Skin epidermis (tissue), 12 donors: ENCODE measurements at regions not wholly inside any gene's neighbourhood (a gene's known extent, or its start where the extent isn't known, plus 50 kb on each side); places are given as distances from the start of the nearest gene placed in this dataset.
"Not testable (repeated sequence)": the region's sequence is repeated elsewhere in the genome, so short reads cannot be mapped to it uniquely, and the experiment has no call there.

Experiments
- H3K27ac ChIP-seq, 21 experiments: fragments of 200-600 bp; sonication (generic) in 11 of 21; one replicate each; pipeline ENCODE4 v1.5.0; 2020; ENCODE audit warnings: mild to moderate bottlenecking in 3 of 21, inconsistent platforms in 2 of 21, moderate library complexity in 2 of 21
- H3K4me3 ChIP-seq, 7 experiments: fragments of 200-600 bp; sonication (generic) in 2 of 7; one replicate each; pipeline ENCODE4 v1.5.0; 2020; ENCODE audit warnings: inconsistent platforms in 2 of 7, mild to moderate bottlenecking in 2 of 7, moderate library complexity in 1 of 7

GRCh38 chr16:64122177-64122576 lies 999.7 kb downstream of the CDH11 start:
- Histone ChIP-seq H3K4me3 (no peak overlapping the region), H3K27ac (no peak overlapping the region)

DNA sequence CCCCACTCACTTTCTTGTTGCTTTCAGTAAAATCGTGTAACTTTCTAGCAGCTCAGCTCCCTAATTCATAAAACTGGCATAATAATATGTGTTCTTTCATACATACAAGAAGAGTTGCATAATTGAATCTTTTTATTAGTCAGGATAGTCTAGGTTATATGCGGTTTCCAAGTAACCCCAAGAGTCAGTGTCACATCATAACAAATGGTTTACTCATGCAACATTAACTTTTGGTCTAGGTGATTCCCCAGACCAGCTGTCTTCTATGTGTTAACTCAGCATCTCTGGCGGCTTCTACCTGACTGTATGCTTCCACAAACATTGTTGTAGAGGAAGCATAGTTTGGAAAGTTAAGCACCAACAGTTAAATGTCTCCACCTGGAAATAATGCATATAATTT lies 1000.4 kb downstream of the CDH11 start:
- no peak overlapping the region for H3K27ac ChIP-seq
- H3K4me3 ChIP-seq: no peak overlapping the region

DNA sequence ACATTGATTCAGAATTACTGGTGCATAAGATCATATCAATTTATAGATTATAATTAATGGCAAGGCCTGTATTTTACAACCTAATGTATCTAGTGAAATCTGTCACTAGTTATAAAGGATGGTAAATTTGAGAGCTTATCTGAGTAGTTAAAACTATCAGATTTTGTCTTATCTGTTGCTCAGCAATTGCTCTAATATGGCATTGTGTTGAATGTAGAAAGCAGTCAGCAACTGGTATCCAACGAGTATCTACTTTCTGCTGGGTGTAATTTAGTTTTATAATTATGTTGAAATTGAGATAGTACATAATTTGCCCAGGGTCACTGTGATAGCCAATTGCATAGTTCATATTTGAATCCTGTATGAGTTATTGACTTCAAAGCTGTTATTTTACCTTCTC lies 1005.7 kb downstream of the CDH11 start:
- H3K4me3 ChIP-seq: no peak overlapping the region
- H3K27ac ChIP-seq: no peak overlapping the region

DNA sequence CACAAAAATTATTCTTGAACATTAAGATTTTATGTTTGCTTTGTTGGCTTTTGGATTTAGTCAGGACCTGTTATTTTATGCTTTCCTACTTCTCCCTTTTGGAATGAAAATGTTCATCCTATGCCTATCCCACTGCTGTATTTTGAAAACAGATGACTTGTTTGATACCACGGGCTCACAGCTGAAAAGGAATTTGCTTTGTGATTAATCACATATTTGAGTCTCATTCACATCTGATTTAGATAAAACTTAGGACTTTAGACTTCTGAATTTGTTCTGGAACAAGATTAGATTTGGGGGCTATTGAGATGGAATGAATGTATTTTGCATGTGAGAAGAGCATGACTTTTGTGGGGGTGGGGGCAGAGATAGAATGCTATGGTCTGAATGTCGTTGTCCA lies 1012.6 kb downstream of the CDH11 start:
- Histone ChIP-seq H3K27ac (no peak overlapping the region), H3K4me3 (no peak overlapping the region)

- H3K4me3 ChIP-seq: no peak overlapping the region
- no peak overlapping the region for H3K27ac ChIP-seq
Observed at GRCh38 chr16:64102654-64103053, 1019.2 kb downstream of the CDH11 start.

DNA sequence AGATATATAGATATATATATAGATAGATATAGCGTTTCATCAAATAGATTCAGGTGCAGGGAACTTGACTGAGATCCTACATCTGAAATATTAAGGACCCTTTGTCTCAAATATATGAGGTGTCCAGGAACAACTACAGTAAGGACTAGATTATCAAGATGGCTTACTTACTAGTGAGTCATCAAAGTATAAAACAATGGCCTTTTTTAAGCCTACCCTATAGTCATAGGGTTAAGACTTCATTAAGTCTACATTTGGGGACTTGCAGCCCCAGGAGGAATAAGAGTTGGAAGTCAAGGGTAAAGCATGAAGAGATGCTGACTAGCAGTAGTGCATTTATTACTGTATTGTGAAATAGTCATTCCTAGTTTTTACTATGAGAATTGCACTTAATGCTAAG lies 1023.4 kb downstream of the CDH11 start:
- Histone ChIP-seq H3K4me3 (no peak overlapping the region), H3K27ac (no peak overlapping the region)

DNA sequence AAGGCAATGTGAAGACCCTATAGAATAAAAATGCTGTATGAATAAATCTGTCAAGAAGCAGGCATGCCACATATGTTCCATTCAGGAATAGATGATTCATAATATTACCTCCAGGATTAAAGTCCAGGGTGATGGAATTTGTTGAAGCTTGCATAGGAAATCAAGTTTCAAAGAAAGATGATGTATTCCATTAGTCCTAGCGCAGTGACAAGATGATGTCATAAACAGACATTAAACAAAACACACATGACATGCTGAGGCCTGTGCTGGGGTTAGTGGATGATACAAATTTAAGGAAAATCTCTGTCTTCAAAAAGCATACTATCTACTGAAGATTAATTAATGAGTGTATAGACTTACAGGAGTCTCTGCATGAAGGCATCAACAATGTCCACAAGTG lies 1025.2 kb downstream of the CDH11 start:
- Histone ChIP-seq H3K4me3 (no peak overlapping the region), H3K27ac (no peak overlapping the region)

DNA sequence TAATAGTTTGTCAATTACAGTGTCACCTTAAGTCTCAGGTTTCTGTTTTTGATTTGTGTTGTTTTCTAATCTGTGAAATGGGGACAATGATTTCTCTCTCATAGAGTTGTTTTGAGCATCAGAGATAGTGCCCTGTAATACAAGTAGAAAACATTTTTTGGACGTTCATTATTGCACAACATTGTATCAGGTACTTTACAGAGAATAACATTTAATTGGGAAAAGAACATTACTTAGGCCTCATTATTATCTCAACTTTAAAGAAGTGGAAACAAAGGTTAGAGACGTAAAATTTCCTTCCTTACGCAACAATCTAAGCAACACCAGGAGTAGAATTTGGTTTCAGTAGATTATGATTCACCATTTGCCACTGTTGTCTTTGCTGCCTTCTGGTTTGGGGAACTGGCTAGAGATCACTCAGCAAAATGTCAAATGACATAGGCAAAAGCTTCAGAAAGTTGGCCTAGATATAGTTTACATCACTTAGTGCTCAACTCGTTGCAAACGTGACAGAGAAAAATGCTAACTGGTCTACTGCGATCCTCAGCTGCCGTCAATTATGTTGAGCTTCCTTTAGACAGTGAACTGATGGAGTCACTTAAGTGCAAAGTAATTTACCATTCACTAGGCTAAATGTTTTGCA lies 1026.8 kb downstream of the CDH11 start:
- no peak overlapping the region for H3K27ac ChIP-seq

DNA sequence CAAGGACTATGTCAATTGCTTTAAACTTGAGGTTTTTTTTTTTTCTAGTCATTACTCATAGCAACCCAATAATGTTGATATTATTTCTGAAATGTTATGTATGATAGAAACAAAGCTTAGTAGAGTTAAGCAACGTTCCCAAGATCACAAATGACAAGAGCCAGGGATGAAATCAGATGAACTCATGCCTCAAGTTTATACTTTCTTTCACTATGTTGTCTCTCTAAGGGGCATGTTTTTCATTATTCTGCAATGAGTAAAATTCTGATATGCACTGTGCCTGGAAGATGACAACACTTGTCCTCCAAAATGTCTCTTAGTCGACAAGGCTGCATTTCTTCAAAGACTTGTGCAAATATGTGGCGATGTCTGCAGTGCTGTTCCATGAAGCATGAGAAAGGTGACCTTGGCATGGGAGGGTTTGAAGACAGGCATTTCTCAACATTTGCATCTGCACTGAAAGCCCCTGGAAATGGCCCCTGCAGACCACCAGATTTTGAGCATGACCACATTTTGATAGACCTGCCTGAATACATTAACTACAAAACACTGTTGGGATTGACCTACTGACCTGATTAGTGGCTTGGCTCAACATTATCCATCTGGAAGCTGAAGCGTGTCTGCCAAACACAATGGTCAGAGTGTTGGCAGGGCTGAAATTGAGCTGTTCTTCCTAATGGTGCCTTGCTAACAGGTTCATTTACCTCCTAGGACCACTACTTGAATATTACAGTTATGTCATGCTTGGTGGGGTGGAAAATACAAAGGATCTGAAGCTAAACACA lies 1027.5 kb downstream of the CDH11 start:
- no peak overlapping the region for H3K4me3 ChIP-seq
- H3K27ac ChIP-seq: no peak overlapping the region

More for the DNA sequence above, 1026.8 kb downstream of the CDH11 start:
- no peak overlapping the region for H3K4me3 ChIP-seq

DNA sequence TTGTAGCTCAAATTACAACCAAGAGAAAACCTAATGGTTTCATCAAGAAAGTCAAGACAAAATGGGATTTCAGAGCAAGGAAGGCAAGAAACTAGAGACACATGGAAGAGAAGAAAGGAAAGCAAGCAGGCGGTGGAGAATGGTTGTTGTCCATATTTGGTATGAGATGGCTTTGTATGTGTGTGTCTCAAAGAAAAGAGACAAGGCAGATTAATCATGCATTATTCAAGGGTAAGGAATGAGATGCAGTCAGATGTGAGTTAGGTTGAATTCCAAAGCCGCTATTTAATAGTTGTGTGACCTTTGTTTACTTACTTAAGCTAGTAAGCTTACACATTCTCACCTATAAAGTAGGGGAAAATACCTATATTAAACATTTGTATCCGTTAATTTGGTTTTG lies 1029.6 kb downstream of the CDH11 start:
- no peak overlapping the region for H3K4me3 ChIP-seq
- no peak overlapping the region for H3K27ac ChIP-seq

DNA sequence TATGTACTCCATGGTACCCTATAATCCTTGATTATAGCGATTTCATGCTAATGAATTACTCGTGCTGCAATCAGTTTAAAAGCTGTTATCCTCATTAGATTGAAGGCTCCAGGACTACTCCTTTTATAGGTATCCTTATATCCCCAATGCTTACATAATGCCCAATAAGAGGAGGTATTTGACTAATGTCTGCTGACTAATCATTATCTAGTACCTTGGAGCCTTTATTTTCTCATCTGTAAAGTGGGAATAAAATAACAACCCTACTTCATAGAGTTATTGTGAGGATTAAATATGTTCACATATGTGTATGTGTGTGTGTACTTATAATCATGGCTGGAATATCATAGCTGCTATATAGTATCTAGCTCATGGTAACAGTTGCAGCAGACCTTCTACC lies 1031.5 kb downstream of the CDH11 start:
- H3K27ac ChIP-seq: no peak overlapping the region
- H3K4me3 ChIP-seq: no peak overlapping the region

DNA sequence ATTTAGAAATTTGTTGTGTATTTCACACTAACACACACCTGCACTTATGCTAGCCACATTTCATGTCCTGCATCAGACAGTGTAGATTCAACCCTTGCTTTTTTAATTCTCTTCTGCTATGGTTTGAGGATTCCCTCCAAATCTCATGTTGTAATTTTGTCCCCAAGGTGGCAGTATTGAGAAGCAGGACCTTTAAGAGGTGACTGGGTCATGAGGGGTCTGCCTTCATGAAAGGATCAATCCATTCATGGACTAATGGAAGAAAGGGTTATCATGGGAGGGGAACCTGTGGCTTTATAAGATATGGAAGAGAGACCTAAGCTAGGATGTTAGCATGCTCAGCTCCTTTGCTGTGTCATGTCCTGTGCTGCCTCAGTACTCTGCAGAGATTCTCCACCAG lies 1032.2 kb downstream of the CDH11 start:
- no peak overlapping the region for H3K4me3 ChIP-seq
- no peak overlapping the region for H3K27ac ChIP-seq

DNA sequence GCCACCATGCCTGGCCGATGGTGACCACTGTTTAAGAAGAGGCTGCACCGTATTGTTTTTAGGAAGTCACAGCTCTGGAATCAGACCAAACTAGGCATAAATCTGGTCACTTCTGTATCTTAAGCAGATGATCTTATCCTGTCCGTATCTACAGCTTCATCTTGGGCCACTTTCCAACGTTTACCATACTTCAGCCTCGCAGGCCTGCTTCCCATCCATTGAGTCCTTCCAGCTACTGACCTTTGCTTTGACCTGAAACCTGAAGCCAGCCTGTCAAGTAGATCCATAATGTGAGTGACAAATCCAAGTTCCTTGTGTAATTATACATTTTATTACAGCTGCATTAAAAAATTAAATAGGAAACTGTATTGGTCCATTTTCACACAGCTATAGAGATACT lies 1033.0 kb downstream of the CDH11 start:
- no peak overlapping the region for H3K27ac ChIP-seq
- H3K4me3 ChIP-seq: no peak overlapping the region

GRCh38 chr16:64085296-64085695 lies 1036.6 kb downstream of the CDH11 start:
- H3K4me3 ChIP-seq: no peak overlapping the region
- no peak overlapping the region for H3K27ac ChIP-seq

DNA sequence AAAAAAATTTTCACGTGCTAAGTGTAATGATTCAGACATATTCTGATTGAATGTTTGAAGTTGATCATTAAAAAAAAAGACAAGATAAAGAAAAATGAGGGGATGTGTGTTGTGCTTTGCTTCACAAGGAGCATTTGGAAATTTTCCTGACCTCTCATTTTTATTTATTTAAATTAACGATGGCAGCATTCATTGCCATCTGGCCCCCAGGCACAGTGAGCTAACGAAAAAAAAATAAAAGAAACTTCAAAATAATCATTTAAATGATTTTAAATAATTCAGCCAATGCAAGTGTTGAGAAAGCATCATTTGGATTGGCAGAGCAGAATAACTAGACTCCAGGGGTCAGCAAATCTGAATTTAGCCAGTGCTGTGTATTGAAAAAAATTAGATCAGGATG lies 1037.2 kb downstream of the CDH11 start:
- H3K27ac ChIP-seq: no peak overlapping the region

GRCh38 chr16:64083428-64084129 lies 1038.3 kb downstream of the CDH11 start:
- no peak overlapping the region for H3K4me3 ChIP-seq
- no peak overlapping the region for H3K27ac ChIP-seq

More for the DNA sequence above, 1037.2 kb downstream of the CDH11 start:
- H3K4me3 ChIP-seq: no peak overlapping the region

GRCh38 chr16:64077242-64077641 lies 1044.6 kb downstream of the CDH11 start:
- H3K27ac ChIP-seq: no peak overlapping the region
- H3K4me3 ChIP-seq: no peak overlapping the region

GRCh38 chr16:64074706-64075105 lies 1047.2 kb downstream of the CDH11 start:
- H3K27ac ChIP-seq: no peak overlapping the region
- no peak overlapping the region for H3K4me3 ChIP-seq

- H3K4me3 ChIP-seq, H3K27ac ChIP-seq: not testable (repeated sequence)
Observed at GRCh38 chr16:64072131-64072730, 1049.6 kb downstream of the CDH11 start.

DNA sequence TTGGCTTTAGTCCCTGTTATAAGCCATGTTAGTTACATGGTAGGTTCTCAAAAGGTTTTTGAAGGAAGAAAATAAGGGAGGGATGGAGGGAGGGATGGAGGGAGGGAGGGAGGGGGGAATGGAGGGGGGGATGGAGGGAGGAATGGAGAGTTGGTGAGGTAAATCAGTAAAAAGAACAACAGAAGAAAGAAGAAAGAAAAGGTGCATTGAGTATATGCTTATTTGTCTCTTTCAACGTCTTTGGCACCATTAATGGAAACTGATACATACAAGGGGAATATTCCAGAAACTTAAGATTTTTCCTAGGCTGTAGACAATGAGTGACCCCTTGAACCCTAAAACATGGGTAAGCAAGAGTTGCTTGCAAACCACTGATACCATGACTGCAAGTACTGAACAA lies 1056.3 kb downstream of the CDH11 start:
- H3K27ac ChIP-seq: no peak overlapping the region
- no peak overlapping the region for H3K4me3 ChIP-seq

DNA sequence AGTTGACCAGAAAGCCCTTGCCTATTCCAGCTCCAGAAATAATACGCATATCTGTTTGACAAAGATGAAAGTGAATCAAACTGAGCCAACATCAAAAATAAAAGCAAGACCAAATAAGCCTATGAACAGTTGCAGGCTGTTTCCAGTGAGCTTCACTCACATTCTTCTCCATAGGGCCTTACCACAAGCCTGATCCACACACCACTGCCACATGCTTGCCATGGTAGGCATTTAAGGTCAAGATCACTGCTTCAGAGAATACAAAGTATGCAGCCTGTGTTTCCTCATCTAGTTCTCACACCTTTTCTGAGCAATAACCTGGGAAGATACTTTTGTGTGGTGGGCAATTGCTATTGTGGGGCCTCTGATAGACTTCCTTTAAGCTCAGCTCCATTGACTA lies 1060.2 kb downstream of the CDH11 start:
- no peak overlapping the region for H3K4me3 ChIP-seq
- no peak overlapping the region for H3K27ac ChIP-seq
